HEK293 (cell line): ENCODE measurements at regions not wholly inside any gene's neighbourhood (a gene's known extent, or its start where the extent isn't known, plus 50 kb on each side); places are given as distances from the start of the nearest gene placed in this dataset.

Source experiments
- CTCF ChIA-PET: fragments of 350-600 bp; formaldehyde crosslinking; extraction: SDS; loops from one replicate; lab custom pipeline; 2021; ENCODE audit warnings: antibody characterized with exemption; lab: Yijun Ruan, JAX
- POLR2A ChIA-PET: fragments of 300-600 bp; formaldehyde crosslinking; extraction: SDS; loops from one replicate; lab custom pipeline; 2020; ENCODE audit warnings: antibody characterized with exemption, inconsistent platforms; lab: Yijun Ruan, JAX
- H3K27ac ChIP-seq: fragments of 200-500 bp; sonication (Bioruptor generic); 2 replicates; pipeline ENCODE4 v1.5.1; 2014; ENCODE audit warnings: low read depth, low read length, control low read depth, inconsistent platforms; ENCODE audit errors: extremely low read depth
- H3K36me3 ChIP-seq, 2 experiments: fragments of 200-500 bp in 1 of 2; sonication (Bioruptor generic) in 1 of 2; 1 replicate in 1 of 2; 2 replicates in 1 of 2; pipeline ENCODE4 v1.5.1; 2014 to 2017; ENCODE audit warnings: inconsistent platforms in 2 of 2, low read length in 2 of 2; ENCODE audit not compliant: control insufficient read depth in 2 of 2, insufficient read depth in 1 of 2
- H3K4me1 ChIP-seq: fragments of 200-500 bp; sonication (Bioruptor generic); 2 replicates; pipeline ENCODE4 v1.5.1; 2014; ENCODE audit warnings: mild to moderate bottlenecking, low read length, inconsistent platforms; ENCODE audit not compliant: control insufficient read depth, insufficient read depth
- H3K4me3 ChIP-seq: 2 replicates; pipeline ENCODE4 v1.5.1; 2011; ENCODE audit warnings: low read depth, mild to moderate bottlenecking, control low read depth, low read length, moderate library complexity
- H3K9me3 ChIP-seq: fragments of 200-500 bp; sonication (Bioruptor generic); 2 replicates; pipeline ENCODE4 v1.5.1; 2014; ENCODE audit warnings: low read depth, low read length, inconsistent platforms; ENCODE audit not compliant: control insufficient read depth, insufficient read depth
- BCL6B ChIP-seq: fragments of 450-650 bp; formaldehyde crosslinking; IDR thresholded peaks from 2 replicates; pipeline ENCODE4 v1.5.1; 2017; ENCODE audit warnings: missing biosample characterization, missing genetic modification characterization
- GLI2 ChIP-seq: fragments of 450-650 bp; formaldehyde crosslinking; IDR thresholded peaks from 2 replicates; pipeline ENCODE4; 2017; ENCODE audit warnings: missing biosample characterization, missing genetic modification characterization, low read depth, borderline replicate concordance
- INSM2 ChIP-seq: fragments of 450-650 bp; formaldehyde crosslinking; IDR thresholded peaks from 2 replicates; pipeline ENCODE4 v1.5.1; 2016; ENCODE audit warnings: missing biosample characterization, missing genetic modification characterization
- PRDM4 ChIP-seq: fragments of 450-650 bp; formaldehyde crosslinking; IDR thresholded peaks from 2 replicates; pipeline ENCODE4 v1.5.1; 2017; ENCODE audit warnings: missing biosample characterization, missing genetic modification characterization
- PRDM6 ChIP-seq: fragments of 450-650 bp; formaldehyde crosslinking; IDR thresholded peaks from 2 replicates; pipeline ENCODE4 v1.5.1; 2017; ENCODE audit warnings: missing biosample characterization, missing genetic modification characterization
- SP3 ChIP-seq: fragments of 450-650 bp; formaldehyde crosslinking; IDR thresholded peaks from 2 replicates; pipeline ENCODE4 v1.5.1; 2016; ENCODE audit warnings: missing biosample characterization, missing genetic modification characterization
- YY1 ChIP-seq: fragments of 450-650 bp; formaldehyde crosslinking; IDR thresholded peaks from 2 replicates; pipeline ENCODE4 v1.5.1; 2018; ENCODE audit warnings: missing biosample characterization, missing genetic modification characterization
- ZNF112 ChIP-seq: fragments of 450-650 bp; formaldehyde crosslinking; IDR thresholded peaks from 2 replicates; pipeline ENCODE4 v1.5.0; 2017; ENCODE audit warnings: missing biosample characterization, missing genetic modification characterization
- ZNF132 ChIP-seq: fragments of 450-650 bp; formaldehyde crosslinking; IDR thresholded peaks from 2 replicates; pipeline ENCODE4 v1.5.1; 2017; ENCODE audit warnings: missing biosample characterization, missing genetic modification characterization, borderline replicate concordance
- ZNF148 ChIP-seq: fragments of 450-650 bp; formaldehyde crosslinking; IDR thresholded peaks from 2 replicates; pipeline ENCODE4 v1.5.0; 2017; ENCODE audit warnings: missing biosample characterization, missing genetic modification characterization, borderline replicate concordance
- ZNF223 ChIP-seq: fragments of 450-650 bp; formaldehyde crosslinking; IDR thresholded peaks from 2 replicates; pipeline ENCODE4 v1.5.1; 2016; ENCODE audit warnings: missing biosample characterization, missing genetic modification characterization
- ZNF354C ChIP-seq: fragments of 450-650 bp; formaldehyde crosslinking; IDR thresholded peaks from 2 replicates; pipeline ENCODE4 v1.5.1; 2016; ENCODE audit warnings: missing biosample characterization, missing genetic modification characterization, low read depth, borderline replicate concordance
- ZNF366 ChIP-seq: fragments of 450-650 bp; formaldehyde crosslinking; conservative IDR thresholded peaks from 2 replicates; pipeline ENCODE4 v1.5.1; 2016; ENCODE audit warnings: missing biosample characterization, missing genetic modification characterization
- ZNF404 ChIP-seq: fragments of 450-650 bp; formaldehyde crosslinking; IDR thresholded peaks from 2 replicates; pipeline ENCODE4 v1.5.1; 2017; ENCODE audit warnings: missing biosample characterization, missing genetic modification characterization
- ZNF488 ChIP-seq: fragments of 450-650 bp; formaldehyde crosslinking; IDR thresholded peaks from 2 replicates; pipeline ENCODE4 v1.5.1; 2016; ENCODE audit warnings: missing biosample characterization, missing genetic modification characterization
- ZNF571 ChIP-seq: fragments of 450-650 bp; formaldehyde crosslinking; IDR thresholded peaks from 2 replicates; pipeline ENCODE4 v1.5.0; 2017; ENCODE audit warnings: missing biosample characterization, missing genetic modification characterization
- ZNF585B ChIP-seq: fragments of 450-650 bp; formaldehyde crosslinking; IDR thresholded peaks from 2 replicates; pipeline ENCODE4 v1.5.1; 2016; ENCODE audit warnings: missing biosample characterization, missing genetic modification characterization
- ZNF837 ChIP-seq: fragments of 450-650 bp; formaldehyde crosslinking; IDR thresholded peaks from 2 replicates; pipeline ENCODE4 v1.5.1; 2016; ENCODE audit warnings: missing biosample characterization, missing genetic modification characterization
- ZSCAN23 ChIP-seq: fragments of 450-650 bp; formaldehyde crosslinking; IDR thresholded peaks from 2 replicates; pipeline ENCODE4 v1.5.1; 2016; ENCODE audit warnings: missing biosample characterization, missing genetic modification characterization

GRCh38 chr10:9253121-9253520 is 1198.6 kb downstream of the GATA3 start:
- ChIA-PET CTCF (interaction anchor here (0.5 to 0.7 kb wide), 3 partner anchors 402 to 1850 kb away, joined by 3 to 6 read pairs (median 3); no protein-coding TSS in a partner anchor), POLR2A (no interaction called here)
- no peak overlapping the region for H3K4me3 ChIP-seq
- H3K36me3 ChIP-seq, result no peaks in the 10 kb centered on the region
- H3K9me3 ChIP-seq, result no peaks in the 10 kb centered on the region
- H3K27ac ChIP-seq, result no peak overlapping the region
- TF ChIP-seq ZNF585B (no peak), ZSCAN23 (no peak), YY1 (tag by site-specific recombination) (no peak)
- H3K4me1 ChIP-seq, result no peaks in the 10 kb centered on the region

- CTCF ChIA-PET, result interaction anchor here (0.9 kb wide), 1 partner anchor 11 kb away, joined by 3 read pairs; no protein-coding TSS in a partner anchor
- POLR2A ChIA-PET, result no interaction called here
- Histone ChIP-seq H3K4me3 (no peak overlapping the region), H3K9me3 (no peaks in the 10 kb centered on the region), H3K4me1 (no peaks in the 10 kb centered on the region), H3K36me3 (no peaks in the 10 kb centered on the region), H3K27ac (no peak overlapping the region)
- TF ChIP-seq ZNF488, result no peak
- no peak for TF ChIP-seq BCL6B (tag by site-specific recombination)
- TF ChIP-seq SP3 (tag by site-specific recombination), result no peak
- TF ChIP-seq ZNF837 (tag by site-specific recombination), result no peak
- no peak for TF ChIP-seq INSM2 (tag by site-specific recombination)
- no peak for TF ChIP-seq ZNF148 (tag by site-specific recombination)
- no peak for TF ChIP-seq PRDM6 (tag by site-specific recombination)
- no peak for TF ChIP-seq ZNF366 (tag by site-specific recombination)
- no peak for TF ChIP-seq ZNF404 (tag by site-specific recombination)
- no peak for TF ChIP-seq ZNF223 (tag by site-specific recombination)
- TF ChIP-seq ZNF571 (tag by site-specific recombination), result no peak
- no peak for TF ChIP-seq GLI2 (tag by site-specific recombination)
- no peak for TF ChIP-seq ZNF354C (tag by site-specific recombination)
- no peak for TF ChIP-seq ZNF132 (tag by site-specific recombination)
- TF ChIP-seq ZNF112 (tag by site-specific recombination), result no peak
- TF ChIP-seq PRDM4 (tag by site-specific recombination), result no peak
Measured at GRCh38 chr10:9254353-9254752, 1199.9 kb downstream of the GATA3 start.
